SK-N-SH (cell line): ENCODE measurements at regions not wholly inside any gene's neighbourhood (a gene's known extent, or its start where the extent isn't known, plus 50 kb on each side); places are given as distances from the start of the nearest gene placed in this dataset.

Source experiments
- CTCF ChIA-PET: fragments of 300-600, 350-600 bp; formaldehyde crosslinking; extraction: SDS; loops from one replicate; lab custom pipeline; 2021; lab: Yijun Ruan, JAX
- POLR2A ChIA-PET: fragments of 350-600 bp; sonication (Branson Sonifier 250); formaldehyde crosslinking; extraction: SDS; loops from one replicate; lab custom pipeline; 2020; ENCODE audit warnings: antibody characterized with exemption, inconsistent platforms; lab: Yijun Ruan, JAX
- DNase-seq: peaks from one replicate; pipeline ENCODE4 v3.0.0; 2012
- H2AFZ ChIP-seq: fragments of 200-600 bp; sonication (generic); 2 replicates; pipeline ENCODE4 v1.8.1; 2016; ENCODE audit warnings: antibody characterized with exemption, mild to moderate bottlenecking, low read depth
- H3F3A ChIP-seq: fragments of 200-600 bp; sonication (generic); replicated peaks from 2 replicates; pipeline ENCODE3; 2016; ENCODE audit warnings: antibody characterized with exemption, mild to moderate bottlenecking; ENCODE audit not compliant: insufficient read depth
- H3K27ac ChIP-seq, 2 experiments: fragments of 200-500 bp in 1 of 2; fragments of 200-600 bp in 1 of 2; sonication (Bioruptor generic) in 1 of 2; sonication (generic), shearing (Covaris generic) in 1 of 2; 2 replicates each; pipeline versions ENCODE4 v1.5.1 to v1.6.1; 2014 to 2016; ENCODE audit warnings: low read depth in 2 of 2, inconsistent platforms in 1 of 2, low read length in 1 of 2, mild to moderate bottlenecking in 1 of 2, mixed read lengths in 1 of 2
- H3K27me3 ChIP-seq: fragments of 200-600 bp; sonication (generic), shearing (Covaris generic); 2 replicates; pipeline ENCODE4 v1.6.1; 2016; ENCODE audit warnings: mixed run types; ENCODE audit not compliant: insufficient read depth
- H3K36me3 ChIP-seq, 2 experiments: fragments of 200-500 bp in 1 of 2; fragments of 200-600 bp in 1 of 2; sonication (Bioruptor generic) in 1 of 2; sonication (generic) in 1 of 2; replicated peaks in 1 of 2; 2 replicates each; pipeline versions ENCODE3 to v1.5.1; 2014 to 2016; ENCODE audit warnings: low read length in 1 of 2, mild to moderate bottlenecking in 1 of 2; ENCODE audit not compliant: insufficient read depth in 2 of 2, control insufficient read depth in 1 of 2
- H3K4me1 ChIP-seq, 2 experiments: fragments of 200-500 bp in 1 of 2; fragments of 200-600 bp in 1 of 2; sonication (Bioruptor generic) in 1 of 2; sonication (generic), shearing (Covaris generic) in 1 of 2; 2 replicates each; pipeline versions ENCODE4 v1.5.1 to v1.6.1; 2014 to 2016; ENCODE audit warnings: low read depth in 1 of 2, low read length in 1 of 2, mixed run types in 1 of 2; ENCODE audit not compliant: insufficient read depth in 2 of 2, control insufficient read depth in 1 of 2
- H3K4me2 ChIP-seq: fragments of 200-600 bp; sonication (generic), shearing (Covaris generic); 2 replicates; pipeline ENCODE4 v1.6.1; 2017; ENCODE audit warnings: mixed run types
- H3K4me3 ChIP-seq, 2 experiments: fragments of 200-500 bp in 1 of 2; fragments of 200-600 bp in 1 of 2; sonication (Bioruptor generic) in 1 of 2; sonication (generic), shearing (Covaris generic) in 1 of 2; 2 replicates each; pipeline versions ENCODE4 v1.5.1 to v1.8.1; 2014 to 2016; ENCODE audit warnings: low read depth in 2 of 2, inconsistent platforms in 1 of 2, low read length in 1 of 2, mild to moderate bottlenecking in 1 of 2, mixed read lengths in 1 of 2, moderate library complexity in 1 of 2
- H3K79me2 ChIP-seq: fragments of 200-600 bp; sonication (generic); 2 replicates; pipeline ENCODE4 v1.8.1; 2017; ENCODE audit warnings: mild to moderate bottlenecking; ENCODE audit not compliant: insufficient read depth
- H3K9ac ChIP-seq: fragments of 200-600 bp; sonication (generic); 2 replicates; pipeline ENCODE4 v1.6.1; 2017; ENCODE audit warnings: mixed run types
- H3K9me2 ChIP-seq: fragments of 200-600 bp; sonication (generic); 2 replicates; pipeline ENCODE4 v1.6.1; 2017; ENCODE audit warnings: mixed run types
- H3K9me3 ChIP-seq: fragments of 200-600 bp; sonication (generic); 2 replicates; pipeline ENCODE4 v1.6.1; 2017; ENCODE audit warnings: mixed run types, mild to moderate bottlenecking, moderate library complexity
- H4K20me1 ChIP-seq: fragments of 200-600 bp; sonication (generic); 2 replicates; pipeline ENCODE4 v1.6.1; 2017; ENCODE audit warnings: mild to moderate bottlenecking, mixed run types; ENCODE audit not compliant: insufficient read depth
- EP300 ChIP-seq, 2 experiments: IDR thresholded peaks; 2 replicates each; pipeline versions ENCODE4 v1.4.0 to v1.6.1; 2012; ENCODE audit warnings: borderline replicate concordance in 1 of 2, low read depth in 1 of 2, low read length in 1 of 2
- FOSL2 ChIP-seq: IDR thresholded peaks from 2 replicates; pipeline ENCODE4 v1.4.0; 2012; ENCODE audit warnings: low read depth, mild to moderate bottlenecking, moderate library complexity, borderline replicate concordance
- FOXJ3 ChIP-seq: sonication (generic); formaldehyde crosslinking; IDR thresholded peaks from 2 replicates; pipeline ENCODE4 v1.5.1; 2020; ENCODE audit warnings: mild to moderate bottlenecking, missing genetic modification reagents
- FOXM1 ChIP-seq: IDR thresholded peaks from 2 replicates; pipeline ENCODE4 v1.4.0; 2012; ENCODE audit warnings: low read depth, mild to moderate bottlenecking
- GABPA ChIP-seq: IDR thresholded peaks from 2 replicates; pipeline ENCODE4 v1.4.0; 2012; ENCODE audit warnings: low read depth, mild to moderate bottlenecking
- GATA2 ChIP-seq: sonication (generic); formaldehyde crosslinking; IDR thresholded peaks from 2 replicates; pipeline ENCODE4 v1.5.0; 2020; ENCODE audit warnings: mild to moderate bottlenecking, missing genetic modification reagents
- IRF3 ChIP-seq: fragments of 150-350 bp; IDR thresholded peaks from 2 replicates; pipeline ENCODE4 v1.6.1; 2016; ENCODE audit warnings: mild to moderate bottlenecking, low read depth, low read length
- MEF2A ChIP-seq: IDR thresholded peaks from 2 replicates; pipeline ENCODE4 v1.4.0; 2012; ENCODE audit warnings: low read depth, borderline replicate concordance
- NFIC ChIP-seq: IDR thresholded peaks from 2 replicates; pipeline ENCODE4 v1.4.0; 2012; ENCODE audit warnings: borderline replicate concordance
- POLR2AphosphoS5 ChIP-seq: IDR thresholded peaks from 2 replicates; pipeline ENCODE4 v1.6.1; 2012; ENCODE audit warnings: low read depth, low read length
- RXRA ChIP-seq: IDR thresholded peaks from 2 replicates; pipeline ENCODE4 v1.4.0; 2012; ENCODE audit warnings: low read depth, mild to moderate bottlenecking, borderline replicate concordance
- SIN3A ChIP-seq: IDR thresholded peaks from 2 replicates; pipeline ENCODE4 v1.6.1; 2012; ENCODE audit warnings: low read depth, mild to moderate bottlenecking, low read length, moderate library complexity, borderline replicate concordance
- SMC3 ChIP-seq: IDR thresholded peaks from 2 replicates; pipeline ENCODE4 v1.6.1; 2012; ENCODE audit warnings: low read depth, low read length, improper control_type of control experiment
- TAF1 ChIP-seq: IDR thresholded peaks from 2 replicates; pipeline ENCODE4 v1.6.1; 2012; ENCODE audit warnings: low read depth, mild to moderate bottlenecking, low read length, moderate library complexity, borderline replicate concordance
- ZBTB33 ChIP-seq: IDR thresholded peaks from 2 replicates; pipeline ENCODE4 v1.4.0; 2012; ENCODE audit warnings: low read depth, borderline replicate concordance
- WGBS: methylation state at CpG from one replicate; pipeline ENCODE4 v1.1.6; 2017; ENCODE audit warnings: low lambda C conversion rate; 5-methylcytosine and 5-hydroxymethylcytosine counted together
- TF ChIP-seq, protein P1 (sequence below): IDR thresholded peaks from 2 replicates; pipeline ENCODE4; 2012
- TF ChIP-seq, protein P2 (sequence below): IDR thresholded peaks from 2 replicates; pipeline ENCODE4 v1.4.0; 2012; ENCODE audit warnings: low read depth
- TF ChIP-seq, protein P3 (sequence below): IDR thresholded peaks from 2 replicates; pipeline ENCODE4 v1.6.1; 2012; ENCODE audit warnings: mild to moderate bottlenecking, low read depth, low read length, moderate library complexity
- TF ChIP-seq, protein P4 (sequence below): fragments of 150-350 bp; IDR thresholded peaks from 2 replicates; pipeline ENCODE4 v1.6.1; 2017; ENCODE audit warnings: antibody characterized with exemption, low read length, low read depth, borderline replicate concordance

GRCh38 chr11:42528911-42529310 is 782.9 kb upstream of the API5 start:
- H3K4me2 ChIP-seq: no peak overlapping the region
- H3K36me3 ChIP-seq: no peaks in the 10 kb centered on the region
- peaks cover 0 to 3% of the 10 kb centered on the region in 2 experiments; a peak in 1 of 4 replicates for H3K4me1 ChIP-seq
- no peak overlapping the region for H2AFZ ChIP-seq
- no peaks in the 10 kb centered on the region for H3F3A ChIP-seq
- H3K27ac ChIP-seq: no peak overlapping the region
- POLR2A ChIA-PET: no interaction called here
- no peak for DNase-seq
- no peaks in the 10 kb centered on the region for H3K27me3 ChIP-seq
- no peaks in the 10 kb centered on the region for H3K9me2 ChIP-seq
- H3K4me3 ChIP-seq: no peak overlapping the region
- TF ChIP-seq, protein P1, sequence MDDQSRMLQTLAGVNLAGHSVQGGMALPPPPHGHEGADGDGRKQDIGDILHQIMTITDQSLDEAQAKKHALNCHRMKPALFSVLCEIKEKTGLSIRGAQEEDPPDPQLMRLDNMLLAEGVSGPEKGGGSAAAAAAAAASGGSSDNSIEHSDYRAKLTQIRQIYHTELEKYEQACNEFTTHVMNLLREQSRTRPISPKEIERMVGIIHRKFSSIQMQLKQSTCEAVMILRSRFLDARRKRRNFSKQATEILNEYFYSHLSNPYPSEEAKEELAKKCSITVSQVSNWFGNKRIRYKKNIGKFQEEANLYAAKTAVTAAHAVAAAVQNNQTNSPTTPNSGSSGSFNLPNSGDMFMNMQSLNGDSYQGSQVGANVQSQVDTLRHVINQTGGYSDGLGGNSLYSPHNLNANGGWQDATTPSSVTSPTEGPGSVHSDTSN: no peak
- TF ChIP-seq GABPA (no peak), ZBTB33 (no peak), FOXJ3 (CRISPR knock-in tag) (no peak), FOSL2 (no peak), POLR2AphosphoS5 (no peak), IRF3 (no peak), SMC3 (no peak), RXRA (no peak), TAF1 (no peak), MEF2A (no peak), NFIC (no peak), EP300 (IDR thresholded peaks at IDR 0.05; ENCODE audit: borderline replicate concordance in 1 of 2, low read depth in 1 of 2, low read length in 1 of 2) (no peak), FOXM1 (no peak), GATA2 (no peak), SIN3A (no peak)
- TF ChIP-seq, protein P2, sequence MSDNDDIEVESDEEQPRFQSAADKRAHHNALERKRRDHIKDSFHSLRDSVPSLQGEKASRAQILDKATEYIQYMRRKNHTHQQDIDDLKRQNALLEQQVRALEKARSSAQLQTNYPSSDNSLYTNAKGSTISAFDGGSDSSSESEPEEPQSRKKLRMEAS: no peak
- TF ChIP-seq, protein P3, sequence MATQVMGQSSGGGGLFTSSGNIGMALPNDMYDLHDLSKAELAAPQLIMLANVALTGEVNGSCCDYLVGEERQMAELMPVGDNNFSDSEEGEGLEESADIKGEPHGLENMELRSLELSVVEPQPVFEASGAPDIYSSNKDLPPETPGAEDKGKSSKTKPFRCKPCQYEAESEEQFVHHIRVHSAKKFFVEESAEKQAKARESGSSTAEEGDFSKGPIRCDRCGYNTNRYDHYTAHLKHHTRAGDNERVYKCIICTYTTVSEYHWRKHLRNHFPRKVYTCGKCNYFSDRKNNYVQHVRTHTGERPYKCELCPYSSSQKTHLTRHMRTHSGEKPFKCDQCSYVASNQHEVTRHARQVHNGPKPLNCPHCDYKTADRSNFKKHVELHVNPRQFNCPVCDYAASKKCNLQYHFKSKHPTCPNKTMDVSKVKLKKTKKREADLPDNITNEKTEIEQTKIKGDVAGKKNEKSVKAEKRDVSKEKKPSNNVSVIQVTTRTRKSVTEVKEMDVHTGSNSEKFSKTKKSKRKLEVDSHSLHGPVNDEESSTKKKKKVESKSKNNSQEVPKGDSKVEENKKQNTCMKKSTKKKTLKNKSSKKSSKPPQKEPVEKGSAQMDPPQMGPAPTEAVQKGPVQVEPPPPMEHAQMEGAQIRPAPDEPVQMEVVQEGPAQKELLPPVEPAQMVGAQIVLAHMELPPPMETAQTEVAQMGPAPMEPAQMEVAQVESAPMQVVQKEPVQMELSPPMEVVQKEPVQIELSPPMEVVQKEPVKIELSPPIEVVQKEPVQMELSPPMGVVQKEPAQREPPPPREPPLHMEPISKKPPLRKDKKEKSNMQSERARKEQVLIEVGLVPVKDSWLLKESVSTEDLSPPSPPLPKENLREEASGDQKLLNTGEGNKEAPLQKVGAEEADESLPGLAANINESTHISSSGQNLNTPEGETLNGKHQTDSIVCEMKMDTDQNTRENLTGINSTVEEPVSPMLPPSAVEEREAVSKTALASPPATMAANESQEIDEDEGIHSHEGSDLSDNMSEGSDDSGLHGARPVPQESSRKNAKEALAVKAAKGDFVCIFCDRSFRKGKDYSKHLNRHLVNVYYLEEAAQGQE: no peak
- TF ChIP-seq, protein P4, sequence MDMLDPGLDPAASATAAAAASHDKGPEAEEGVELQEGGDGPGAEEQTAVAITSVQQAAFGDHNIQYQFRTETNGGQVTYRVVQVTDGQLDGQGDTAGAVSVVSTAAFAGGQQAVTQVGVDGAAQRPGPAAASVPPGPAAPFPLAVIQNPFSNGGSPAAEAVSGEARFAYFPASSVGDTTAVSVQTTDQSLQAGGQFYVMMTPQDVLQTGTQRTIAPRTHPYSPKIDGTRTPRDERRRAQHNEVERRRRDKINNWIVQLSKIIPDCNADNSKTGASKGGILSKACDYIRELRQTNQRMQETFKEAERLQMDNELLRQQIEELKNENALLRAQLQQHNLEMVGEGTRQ: no peak
- TF ChIP-seq, all 33 proteins: peak for 0
- CTCF ChIA-PET: interaction anchor here (1.1 kb wide), 1 partner anchor 750 kb away, joined by 3 read pairs; no protein-coding TSS in a partner anchor
- 11% methylated on average over 2 of the region's 2 CpGs for WGBS
- no peaks in the 10 kb centered on the region for H3K79me2 ChIP-seq
- peaks cover 3% of the 10 kb centered on the region; the same call in 1 of the 2 replicates for H3K9me3 ChIP-seq
- H4K20me1 ChIP-seq: no peaks in the 10 kb centered on the region
- no peak overlapping the region for H3K9ac ChIP-seq
